ENCODE measurements at regions not wholly inside any gene's neighbourhood (a gene's known extent, or its start where the extent isn't known, plus 50 kb on each side); places are given as distances from the start of the nearest gene placed in this dataset.

DNA sequence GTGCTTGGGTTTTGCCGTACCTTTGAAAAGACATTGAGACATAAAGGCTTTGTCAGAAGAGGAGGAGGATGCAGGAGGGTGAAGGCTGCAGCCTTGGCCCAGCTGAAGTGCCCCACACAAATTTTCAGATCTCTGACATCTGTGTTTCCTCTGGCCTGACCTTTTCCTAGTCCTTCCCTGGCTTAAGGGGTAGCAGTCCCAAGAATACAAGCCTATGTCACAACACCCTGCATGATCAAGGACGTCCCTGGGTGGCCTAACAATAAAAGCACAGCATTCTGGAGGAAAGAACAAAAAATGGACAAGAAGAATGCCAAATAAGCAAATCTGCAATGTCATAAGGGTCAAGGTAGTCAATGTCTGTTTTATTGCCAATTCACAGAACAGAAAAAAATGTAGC lies 80.8 kb upstream of the FAM9C start:
- no peak for TF ChIP-seq EZH2 (IDR thresholded peaks at IDR 0.05; ENCODE audit: borderline replicate concordance, low read length)
- TF ChIP-seq, protein P1, sequence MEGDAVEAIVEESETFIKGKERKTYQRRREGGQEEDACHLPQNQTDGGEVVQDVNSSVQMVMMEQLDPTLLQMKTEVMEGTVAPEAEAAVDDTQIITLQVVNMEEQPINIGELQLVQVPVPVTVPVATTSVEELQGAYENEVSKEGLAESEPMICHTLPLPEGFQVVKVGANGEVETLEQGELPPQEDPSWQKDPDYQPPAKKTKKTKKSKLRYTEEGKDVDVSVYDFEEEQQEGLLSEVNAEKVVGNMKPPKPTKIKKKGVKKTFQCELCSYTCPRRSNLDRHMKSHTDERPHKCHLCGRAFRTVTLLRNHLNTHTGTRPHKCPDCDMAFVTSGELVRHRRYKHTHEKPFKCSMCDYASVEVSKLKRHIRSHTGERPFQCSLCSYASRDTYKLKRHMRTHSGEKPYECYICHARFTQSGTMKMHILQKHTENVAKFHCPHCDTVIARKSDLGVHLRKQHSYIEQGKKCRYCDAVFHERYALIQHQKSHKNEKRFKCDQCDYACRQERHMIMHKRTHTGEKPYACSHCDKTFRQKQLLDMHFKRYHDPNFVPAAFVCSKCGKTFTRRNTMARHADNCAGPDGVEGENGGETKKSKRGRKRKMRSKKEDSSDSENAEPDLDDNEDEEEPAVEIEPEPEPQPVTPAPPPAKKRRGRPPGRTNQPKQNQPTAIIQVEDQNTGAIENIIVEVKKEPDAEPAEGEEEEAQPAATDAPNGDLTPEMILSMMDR (IDR thresholded peaks at IDR 0.05; ENCODE audit: low read length), result no peak
- H3K4me2 ChIP-seq (ENCODE audit: low read length), result no peak overlapping the region
- H3K27me3 ChIP-seq (ENCODE audit: insufficient read depth, low read length), result no peaks in the 10 kb centered on the region

GRCh38 chrX:13123857-13124345 lies 79.5 kb upstream of the FAM9C start:
- Histone ChIP-seq H3K4me2 (ENCODE audit: low read length) (peak overlapping the region; percentile 55), H3K9me3 (ENCODE audit: low read length) (no peaks in the 10 kb centered on the region), H3K4me1 (ENCODE audit: insufficient read depth, low read length, severe bottlenecking) (peaks cover 28% of the 10 kb centered on the region), H4K20me1 (ENCODE audit: insufficient read depth, low read length) (no peaks in the 10 kb centered on the region), H3K79me2 (ENCODE audit: insufficient read depth, low read length) (no peaks in the 10 kb centered on the region), H3K27ac (ENCODE audit: low read depth, low read length, poor library complexity, severe bottlenecking) (peak overlapping the region; percentile 60), H3F3A (ENCODE audit: insufficient read depth, low read length) (no peaks in the 10 kb centered on the region), H3K9ac (ENCODE audit: low read length) (peak overlapping the region; percentile 26; the same call in 1 of the 2 replicates), H2AFZ (ENCODE audit: low read length) (peak overlapping the region; percentile 99), H3K27me3 (ENCODE audit: insufficient read depth, low read length) (no peaks in the 10 kb centered on the region), H3K9me2 (ENCODE audit: low read depth, low read length) (no peaks in the 10 kb centered on the region), H3K4me3 (ENCODE audit: low read depth, low read length, poor library complexity, severe bottlenecking) (peak overlapping the region; percentile 21), H3K36me3 (ENCODE audit: insufficient read depth, low read length) (no peaks in the 10 kb centered on the region)
- TF ChIP-seq, protein P1 (IDR thresholded peaks at IDR 0.05; ENCODE audit: low read length), result no peak
- TF ChIP-seq EZH2 (IDR thresholded peaks at IDR 0.05; ENCODE audit: borderline replicate concordance, low read length), result no peak

More for the DNA sequence above, 80.8 kb upstream of the FAM9C start:
- H3K9me2 ChIP-seq (ENCODE audit: low read depth, low read length), result no peaks in the 10 kb centered on the region
- no peaks in the 10 kb centered on the region for H3K36me3 ChIP-seq (ENCODE audit: insufficient read depth, low read length)
- H3K9ac ChIP-seq (ENCODE audit: low read length), result no peak overlapping the region
- H3K9me3 ChIP-seq (ENCODE audit: low read length), result no peaks in the 10 kb centered on the region
- no peak overlapping the region for H3K4me3 ChIP-seq (ENCODE audit: low read depth, low read length, poor library complexity, severe bottlenecking)
- no peak overlapping the region for H2AFZ ChIP-seq (ENCODE audit: low read length)
- no peaks in the 10 kb centered on the region for H3F3A ChIP-seq (ENCODE audit: insufficient read depth, low read length)
- H3K27ac ChIP-seq (ENCODE audit: low read depth, low read length, poor library complexity, severe bottlenecking), result peak overlapping the region; percentile 32
- peaks cover 28% of the 10 kb centered on the region for H3K4me1 ChIP-seq (ENCODE audit: insufficient read depth, low read length, severe bottlenecking)
- H4K20me1 ChIP-seq (ENCODE audit: insufficient read depth, low read length), result no peaks in the 10 kb centered on the region
- H3K79me2 ChIP-seq (ENCODE audit: insufficient read depth, low read length), result no peaks in the 10 kb centered on the region

DNA sequence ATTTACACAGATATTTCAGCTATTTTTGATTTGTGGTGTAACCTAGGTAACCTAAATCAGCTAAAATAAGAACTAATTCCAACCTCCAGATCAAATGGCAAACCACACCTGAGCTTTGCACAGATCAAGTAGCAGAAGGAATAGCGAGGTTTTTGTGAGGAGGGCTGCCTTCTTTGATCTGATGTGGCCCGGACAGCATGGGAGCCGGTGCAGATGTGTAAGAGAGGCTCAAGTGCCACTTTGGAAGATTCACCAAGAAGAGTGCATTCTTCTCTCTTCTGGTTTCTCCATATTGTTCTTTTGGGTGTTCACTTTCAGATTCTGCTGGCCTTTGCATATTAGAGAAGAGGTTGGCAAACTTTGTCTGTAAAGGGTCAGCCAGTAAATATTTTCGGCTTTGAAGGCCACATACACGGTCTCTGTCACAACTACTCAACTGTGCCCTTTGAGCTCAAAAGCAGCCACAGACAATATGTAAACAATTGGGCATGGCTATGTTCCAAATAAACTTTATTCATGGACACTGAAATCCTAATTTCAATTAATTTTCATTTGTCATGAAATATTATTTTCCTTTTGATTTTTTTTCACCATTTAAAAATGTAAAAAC lies 78.9 kb upstream of the FAM9C start:
- Histone ChIP-seq H3F3A (ENCODE audit: insufficient read depth, low read length) (no peaks in the 10 kb centered on the region), H3K36me3 (ENCODE audit: insufficient read depth, low read length) (no peaks in the 10 kb centered on the region), H3K4me1 (ENCODE audit: insufficient read depth, low read length, severe bottlenecking) (peaks cover 28% of the 10 kb centered on the region), H3K4me3 (ENCODE audit: low read depth, low read length, poor library complexity, severe bottlenecking) (peak overlapping the region; percentile 21), H4K20me1 (ENCODE audit: insufficient read depth, low read length) (no peaks in the 10 kb centered on the region), H3K9me2 (ENCODE audit: low read depth, low read length) (no peaks in the 10 kb centered on the region), H3K79me2 (ENCODE audit: insufficient read depth, low read length) (no peaks in the 10 kb centered on the region), H3K9me3 (ENCODE audit: low read length) (no peaks in the 10 kb centered on the region), H3K27me3 (ENCODE audit: insufficient read depth, low read length) (no peaks in the 10 kb centered on the region), H2AFZ (ENCODE audit: low read length) (peak overlapping the region; percentile 99), H3K9ac (ENCODE audit: low read length) (peak overlapping the region; percentile 26; the same call in 1 of the 2 replicates), H3K27ac (ENCODE audit: low read depth, low read length, poor library complexity, severe bottlenecking) (peak overlapping the region; percentile 60), H3K4me2 (ENCODE audit: low read length) (peak overlapping the region; percentile 55)
- TF ChIP-seq EZH2 (IDR thresholded peaks at IDR 0.05; ENCODE audit: borderline replicate concordance, low read length), result no peak
- TF ChIP-seq, protein P1 (IDR thresholded peaks at IDR 0.05; ENCODE audit: low read length), result no peak

All from OCI-LY1 (cell line).